K562 (cell line): ENCODE measurements at regions not wholly inside any gene's neighbourhood (a gene's known extent, or its start where the extent isn't known, plus 50 kb on each side); places are given as distances from the start of the nearest gene placed in this dataset.
"Not testable (repeated sequence)": the region's sequence is repeated elsewhere in the genome, so short reads cannot be mapped to it uniquely, and the experiment has no call there.

Experiments
- ATAC-seq: fragments of 200-7000 bp; cut with Tn5 transposase; 3 replicates; pipeline ENCODE4 v1.9.1; 2020; ENCODE audit warnings: moderate library complexity
- BruUV-seq: library from RNA; stranded (reverse); fragments of 400-500 nt; replicated peaks from 2 replicates; lab custom pipeline; 2021; lab: Mats Ljungman, UMichigan
- CTCF ChIA-PET: fragments of 300-600 bp; formaldehyde crosslinking; extraction: SDS; loops from one replicate; lab custom pipeline; 2021; ENCODE audit warnings: low intra/inter-chr PET ratio; lab: Yijun Ruan, JAX
- POLR2A ChIA-PET: fragments of 300-600, 350-650 bp; sonication (Branson Sonifier 250); formaldehyde crosslinking; extraction: SDS; loops from one replicate; lab custom pipeline; 2021; ENCODE audit warnings: antibody characterized with exemption, inconsistent platforms; lab: Yijun Ruan, JAX
- DNase-seq, 4 experiments: peaks; one replicate each; pipeline versions ENCODE4 v3.0.0 to v3.0.0-alpha.2; 2011 to 2018; ENCODE audit warnings: low spot score in 3 of 4, mixed read lengths in 3 of 4; ENCODE audit errors: extremely low read depth in 1 of 4
- FAIRE-seq: peaks from 2 replicates; lab custom pipeline; 2011; peaks lifted over from hg19 to GRCh38; lab: Jason Lieb, UNC
- H2AFZ ChIP-seq: 2 replicates; pipeline ENCODE4 v1.6.0; 2011; ENCODE audit warnings: low read depth, low read length, control low read depth, inconsistent platforms
- H3K27ac ChIP-seq: fragments of 200-600 bp; 3 replicates; pipeline ENCODE4 v1.8.0; 2011; ENCODE audit warnings: low read depth, mild to moderate bottlenecking, control low read depth, inconsistent platforms, low read length, moderate library complexity, mixed read lengths; ENCODE audit errors: extremely low read depth
- H3K27me3 ChIP-seq, 2 experiments: fragments of 300-600 bp in 1 of 2; 2 replicates in 1 of 2; 3 replicates in 1 of 2; pipeline versions ENCODE4 v1.6.0 to v1.8.0; 2011; ENCODE audit warnings: inconsistent platforms in 2 of 2, low read length in 2 of 2, mild to moderate bottlenecking in 1 of 2, mixed read lengths in 1 of 2, moderate library complexity in 1 of 2; ENCODE audit not compliant: control insufficient read depth in 2 of 2, insufficient read depth in 2 of 2
- H3K36me3 ChIP-seq: fragments of 300-600 bp; 3 replicates; pipeline ENCODE4 v1.8.0; 2011; ENCODE audit warnings: mild to moderate bottlenecking, low read length, inconsistent platforms; ENCODE audit not compliant: control insufficient read depth, insufficient read depth
- H3K4me1 ChIP-seq, 2 experiments: fragments of 200-600 bp in 1 of 2; replicated peaks in 1 of 2; 2 replicates in 1 of 2; 3 replicates in 1 of 2; pipeline versions ENCODE4 v1.5.1 to v1.8.0; 2011; ENCODE audit warnings: inconsistent platforms in 2 of 2, low read length in 2 of 2, mild to moderate bottlenecking in 1 of 2, mixed read lengths in 1 of 2, moderate library complexity in 1 of 2; ENCODE audit not compliant: control insufficient read depth in 2 of 2, insufficient read depth in 2 of 2
- H3K4me2 ChIP-seq: 2 replicates; pipeline ENCODE4 v1.6.1; 2011; ENCODE audit warnings: low read length, control low read depth, inconsistent platforms, mixed read lengths; ENCODE audit not compliant: insufficient read depth
- H3K4me3 ChIP-seq: fragments of 200-600 bp; sonication (generic), shearing (Covaris generic); 2 replicates; pipeline ENCODE4 v1.5.1; 2016; ENCODE audit warnings: control low read depth, inconsistent platforms
- H3K79me2 ChIP-seq: fragments of 200-600 bp; 3 replicates; pipeline ENCODE4 v1.8.0; 2011; ENCODE audit warnings: low read length, inconsistent platforms; ENCODE audit not compliant: control insufficient read depth, insufficient read depth
- H3K9ac ChIP-seq, 2 experiments: 2 replicates each; pipeline versions ENCODE4 v1.6.0 to v1.6.1; 2011; ENCODE audit warnings: low read depth in 2 of 2, low read length in 2 of 2, control low read depth in 1 of 2, inconsistent platforms in 1 of 2, mild to moderate bottlenecking in 1 of 2, mixed read lengths in 1 of 2; ENCODE audit not compliant: insufficient read depth in 1 of 2
- H3K9me1 ChIP-seq: one replicate; pipeline ENCODE4 v1.6.0; 2011; ENCODE audit warnings: inconsistent platforms, mild to moderate bottlenecking, low read length, moderate library complexity; ENCODE audit not compliant: control insufficient read depth, insufficient read depth
- H3K9me3 ChIP-seq: replicated peaks from 2 replicates; pipeline ENCODE4 v1.5.1; 2011; ENCODE audit warnings: low read depth, low read length, inconsistent platforms; ENCODE audit not compliant: control insufficient read depth, insufficient read depth
- H4K20me1 ChIP-seq: replicated peaks from 2 replicates; pipeline ENCODE4 v1.6.1; 2011; ENCODE audit warnings: low read length, inconsistent platforms, mixed read lengths; ENCODE audit not compliant: control insufficient read depth, insufficient read depth
- ETV1 ChIP-seq: fragments of 450-650 bp; conservative IDR thresholded peaks from 2 replicates; pipeline ENCODE4 v1.6.1; 2016; ENCODE audit warnings: missing genetic modification characterization, control low read depth, low read depth, missing compliant biosample characterization
- MBD2 ChIP-seq: sonication (generic); IDR thresholded peaks from 2 replicates; pipeline ENCODE4 v1.6.1; 2016; ENCODE audit warnings: low read depth, borderline replicate concordance
- MCM7 ChIP-seq, 2 experiments: fragments of 450-650 bp; IDR thresholded peaks; 2 replicates each; pipeline ENCODE4 v1.6.1; 2016 to 2018
- MTF1 ChIP-seq: fragments of 250-450 bp; sonication (Bioruptor Pico); IDR thresholded peaks from 2 replicates; pipeline ENCODE4 v1.9.0; 2021; ENCODE audit warnings: moderate library complexity, mild to moderate bottlenecking, inconsistent platforms, borderline replicate concordance
- PTRF ChIP-seq: fragments of 450-650 bp; IDR thresholded peaks from 2 replicates; pipeline ENCODE4 v1.6.1; 2016; ENCODE audit warnings: mild to moderate bottlenecking, missing genetic modification characterization, missing compliant biosample characterization
- RFX7 ChIP-seq: fragments of 250-450 bp; sonication (Bioruptor Pico); IDR thresholded peaks from 2 replicates; pipeline ENCODE4 v1.5.1; 2021; ENCODE audit warnings: mild to moderate bottlenecking
- SOX6 ChIP-seq: fragments of 450-650 bp; IDR thresholded peaks from 2 replicates; pipeline ENCODE4 v1.6.1; 2014; ENCODE audit warnings: mild to moderate bottlenecking
- ZNF324 ChIP-seq: fragments of 250-450 bp; sonication (Bioruptor Pico); IDR thresholded peaks from 2 replicates; pipeline ENCODE4 v1.4.0; 2020; ENCODE audit warnings: mild to moderate bottlenecking
- WGBS: fragments of 100-300 bp; shearing (Covaris generic); methylation state at CpG from one replicate; pipeline ENCODE4 v1.1.6; 2016; ENCODE audit warnings: low coverage, mixed read lengths; ENCODE audit not compliant: insufficient coverage; ENCODE audit errors: missing lambda C conversion rate; 5-methylcytosine and 5-hydroxymethylcytosine counted together
- in situ Hi-C: fragments of 300-500 bp; cut with MboI; formaldehyde crosslinking; loops from 4 replicates; pipeline ENCODE4 v1.15.0; 2018; ENCODE audit warnings: inconsistent platforms, mixed read lengths
- intact Hi-C: fragments of 100-400 bp; cut with micrococcal nuclease; formaldehyde crosslinking; loops from 2 replicates; pipeline ENCODE4 v1.14.2; 2022
- TF ChIP-seq, protein P1 (sequence below): IDR thresholded peaks from 3 replicates; pipeline ENCODE4 v1.6.1; 2011; ENCODE audit warnings: borderline replicate concordance, mild to moderate bottlenecking; ENCODE audit not compliant: insufficient read length, insufficient read depth

DNA sequence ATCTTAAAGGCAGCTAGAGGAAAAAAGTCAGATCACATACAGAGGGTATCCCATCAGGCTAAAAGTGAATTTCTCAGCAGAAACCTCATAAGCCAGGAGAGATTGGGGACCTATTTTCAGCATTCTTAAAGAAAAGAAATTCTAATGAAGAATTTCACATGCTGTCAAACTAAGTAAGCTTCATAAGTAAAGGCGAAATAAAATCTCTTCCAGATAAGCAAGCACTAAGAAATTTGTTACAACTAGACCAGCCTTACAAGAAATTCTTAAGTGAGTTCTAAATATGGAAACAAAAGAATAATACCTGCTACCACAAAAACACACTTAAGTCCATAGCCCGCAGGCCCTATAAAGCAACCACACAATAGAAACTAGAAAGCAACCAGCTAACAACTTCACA, 186.1 kb downstream of the ETAA1 start:
- no peak for TF ChIP-seq PTRF (tag)
- no peak for TF ChIP-seq MBD2
- TF ChIP-seq ETV1 (tag) = no peak
- TF ChIP-seq MCM7 (IDR thresholded peaks at IDR 0.05) = no peak
- TF ChIP-seq RFX7 (CRISPR knock-in tag) = no peak
- no peak for TF ChIP-seq SOX6
- TF ChIP-seq MTF1 (CRISPR knock-in tag) = no peak
- H3K27ac ChIP-seq = no peak overlapping the region
- H3K27me3 ChIP-seq = no peaks in the 10 kb centered on the region
- H3K4me1 ChIP-seq = no peaks in the 10 kb centered on the region
- no peaks in the 10 kb centered on the region for H3K9me1 ChIP-seq
- no peak overlapping the region for H3K4me3 ChIP-seq
- intact Hi-C loops (no loop called here), in situ Hi-C loops (no loop called here)
- ChIA-PET POLR2A (no interaction called here), CTCF (no interaction called here)
- no peaks in the 10 kb centered on the region for H4K20me1 ChIP-seq
- DNase-seq = no peak
- H3K9me3 ChIP-seq = 0 out of 2 replicates have a peak, but pooled peaks cover 2% of the 10 kb centered on the region
- BruUV-seq = no TSS peak
- no peaks in the 10 kb centered on the region for H3K36me3 ChIP-seq
- H3K79me2 ChIP-seq = no peaks in the 10 kb centered on the region
- no peak for ATAC-seq
- FAIRE-seq = no peak
- 0% methylated on average over 2 of the region's 2 CpGs for WGBS
- no peak overlapping the region for H3K9ac ChIP-seq
- no peak overlapping the region for H2AFZ ChIP-seq
- H3K4me2 ChIP-seq = no peak overlapping the region

DNA sequence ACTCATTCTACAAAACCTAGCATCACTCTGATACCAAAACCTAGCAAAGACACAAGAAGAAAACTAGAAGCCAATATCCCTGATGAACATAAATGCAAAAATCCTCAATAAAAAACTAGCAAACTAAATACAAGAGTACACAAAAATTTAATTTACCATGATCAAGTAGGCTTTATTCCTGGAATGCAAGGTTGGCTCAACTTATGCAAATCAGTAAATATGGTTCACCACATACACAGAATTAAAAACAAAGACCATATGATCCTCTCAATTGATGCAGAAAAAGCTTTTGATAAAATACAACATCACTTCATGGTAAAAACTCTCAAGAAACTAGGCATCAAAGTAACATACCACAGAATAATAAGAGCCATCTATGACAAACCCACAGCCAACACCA, 188.3 kb downstream of the ETAA1 start:
- no peaks in the 10 kb centered on the region for H4K20me1 ChIP-seq
- in situ Hi-C loops (no loop called here), intact Hi-C loops (no loop called here)
- H3K27ac ChIP-seq = no peak overlapping the region
- no peaks in the 10 kb centered on the region for H3K79me2 ChIP-seq
- ChIA-PET POLR2A (no interaction called here), CTCF (no interaction called here)
- ATAC-seq (no peak), FAIRE-seq (no peak), DNase-seq (no peak)
- TF ChIP-seq, protein P1, sequence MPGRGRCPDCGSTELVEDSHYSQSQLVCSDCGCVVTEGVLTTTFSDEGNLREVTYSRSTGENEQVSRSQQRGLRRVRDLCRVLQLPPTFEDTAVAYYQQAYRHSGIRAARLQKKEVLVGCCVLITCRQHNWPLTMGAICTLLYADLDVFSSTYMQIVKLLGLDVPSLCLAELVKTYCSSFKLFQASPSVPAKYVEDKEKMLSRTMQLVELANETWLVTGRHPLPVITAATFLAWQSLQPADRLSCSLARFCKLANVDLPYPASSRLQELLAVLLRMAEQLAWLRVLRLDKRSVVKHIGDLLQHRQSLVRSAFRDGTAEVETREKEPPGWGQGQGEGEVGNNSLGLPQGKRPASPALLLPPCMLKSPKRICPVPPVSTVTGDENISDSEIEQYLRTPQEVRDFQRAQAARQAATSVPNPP = no peak
- TF ChIP-seq ZNF324 (CRISPR knock-in tag) = peak; percentile 80
- no TSS peak for BruUV-seq
- 0 out of 2 replicates have a peak, but pooled peaks cover 2% of the 10 kb centered on the region for H3K9me3 ChIP-seq
- no peak overlapping the region for H2AFZ ChIP-seq
- H3K27me3 ChIP-seq = no peaks in the 10 kb centered on the region
- no peaks in the 10 kb centered on the region for H3K9me1 ChIP-seq
- no peaks in the 10 kb centered on the region for H3K4me1 ChIP-seq
- no peaks in the 10 kb centered on the region for H3K36me3 ChIP-seq
- H3K9ac ChIP-seq = no peak overlapping the region
- H3K4me2 ChIP-seq = no peak overlapping the region
- no peak overlapping the region for H3K4me3 ChIP-seq

DNA sequence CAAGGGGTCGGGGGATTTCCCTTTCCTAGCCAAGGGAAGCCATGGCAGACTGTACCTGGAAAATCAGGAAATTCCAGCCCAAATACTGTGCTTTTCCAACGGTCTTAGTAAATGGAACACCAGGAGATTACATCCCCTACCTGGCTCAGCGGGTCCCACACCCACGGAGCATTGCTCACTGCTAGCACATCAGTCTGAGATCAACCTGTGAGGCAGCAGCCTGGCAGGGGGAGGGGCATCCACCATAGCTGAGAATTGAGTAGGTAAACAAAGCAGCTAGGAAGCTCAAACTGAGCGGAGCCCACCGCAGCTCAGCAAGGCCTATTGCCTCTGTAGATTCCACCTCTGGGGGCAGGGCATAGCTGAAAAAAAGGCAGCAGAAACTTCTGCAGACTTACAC, 192.0 kb downstream of the ETAA1 start:
- ATAC-seq, FAIRE-seq, H3K4me2 ChIP-seq, POLR2A ChIA-PET, H3K9me1 ChIP-seq, H3K9ac ChIP-seq, H2AFZ ChIP-seq, H3K27me3 ChIP-seq, H3K36me3 ChIP-seq, BruUV-seq, H3K4me1 ChIP-seq, H3K9me3 ChIP-seq, intact Hi-C loops, H4K20me1 ChIP-seq, CTCF ChIA-PET, H3K79me2 ChIP-seq, H3K27ac ChIP-seq, DNase-seq, in situ Hi-C loops, H3K4me3 ChIP-seq: not testable (repeated sequence)
- 2% methylated on average over 6 of the region's 6 CpGs for WGBS
